ENCODE measurements at regions not wholly inside any gene's neighbourhood (a gene's known extent, or its start where the extent isn't known, plus 50 kb on each side); places are given as distances from the start of the nearest gene placed in this dataset.

DNA sequence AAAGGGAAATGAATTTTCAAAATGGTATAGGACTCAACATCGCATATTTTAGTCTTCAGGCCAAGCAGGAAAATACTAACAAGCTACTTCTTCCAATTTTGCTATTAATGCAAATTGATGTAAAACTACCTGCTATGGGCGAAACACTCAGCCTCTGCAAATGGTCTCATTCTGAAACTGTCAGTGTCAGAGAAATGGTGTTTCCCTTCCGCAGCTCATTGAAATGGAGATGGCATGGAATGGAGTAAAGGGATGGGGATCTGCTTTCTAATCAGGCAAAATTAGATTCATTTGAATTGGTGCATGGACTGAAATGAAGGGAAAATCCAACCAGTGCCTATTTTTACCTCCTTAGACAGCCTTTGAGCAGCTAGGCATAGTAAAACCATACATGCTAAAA is 80.4 kb upstream of the EEA1 start:
- TF ChIP-seq, protein P1, sequence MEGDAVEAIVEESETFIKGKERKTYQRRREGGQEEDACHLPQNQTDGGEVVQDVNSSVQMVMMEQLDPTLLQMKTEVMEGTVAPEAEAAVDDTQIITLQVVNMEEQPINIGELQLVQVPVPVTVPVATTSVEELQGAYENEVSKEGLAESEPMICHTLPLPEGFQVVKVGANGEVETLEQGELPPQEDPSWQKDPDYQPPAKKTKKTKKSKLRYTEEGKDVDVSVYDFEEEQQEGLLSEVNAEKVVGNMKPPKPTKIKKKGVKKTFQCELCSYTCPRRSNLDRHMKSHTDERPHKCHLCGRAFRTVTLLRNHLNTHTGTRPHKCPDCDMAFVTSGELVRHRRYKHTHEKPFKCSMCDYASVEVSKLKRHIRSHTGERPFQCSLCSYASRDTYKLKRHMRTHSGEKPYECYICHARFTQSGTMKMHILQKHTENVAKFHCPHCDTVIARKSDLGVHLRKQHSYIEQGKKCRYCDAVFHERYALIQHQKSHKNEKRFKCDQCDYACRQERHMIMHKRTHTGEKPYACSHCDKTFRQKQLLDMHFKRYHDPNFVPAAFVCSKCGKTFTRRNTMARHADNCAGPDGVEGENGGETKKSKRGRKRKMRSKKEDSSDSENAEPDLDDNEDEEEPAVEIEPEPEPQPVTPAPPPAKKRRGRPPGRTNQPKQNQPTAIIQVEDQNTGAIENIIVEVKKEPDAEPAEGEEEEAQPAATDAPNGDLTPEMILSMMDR (IDR thresholded peaks at IDR 0.05; ENCODE audit: low read length): no peak
- TF ChIP-seq EZH2 (IDR thresholded peaks at IDR 0.05; ENCODE audit: borderline replicate concordance, low read length): no peak
